ENCODE measurements at regions not wholly inside any gene's neighbourhood (a gene's known extent, or its start where the extent isn't known, plus 50 kb on each side); places are given as distances from the start of the nearest gene placed in this dataset.
A peak's percentile ranks its signal among the peaks of the same experiment; 100 is the strongest.

DNA sequence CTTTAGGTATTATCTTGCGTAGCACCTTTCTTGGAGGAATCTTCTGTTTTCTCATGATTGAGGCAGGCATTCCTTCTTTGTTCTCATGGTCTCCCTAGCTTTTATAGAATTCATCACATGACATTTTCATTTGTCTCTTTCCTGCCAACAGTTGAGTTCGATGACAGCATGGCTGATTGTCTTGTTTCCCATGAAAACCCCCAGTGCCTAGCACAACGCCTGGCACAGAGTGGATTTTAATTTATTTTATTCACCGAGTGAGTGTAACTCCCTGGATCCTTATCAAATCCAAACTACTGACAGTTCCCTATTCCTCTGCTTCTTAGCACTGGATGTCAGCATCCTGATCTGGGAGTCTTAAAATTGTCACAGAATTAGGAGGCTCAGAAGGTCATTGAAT lies 182.6 kb downstream of the SUDS3 start:
- Mint-ChIP-seq H3K9me3 (no peaks in the 10 kb centered on the region), H3K4me3 (no peak overlapping the region), H3K27ac (no peak overlapping the region), H3K36me3 (ENCODE audit: low read depth) (no peaks in the 10 kb centered on the region), H3K27me3 (ENCODE audit: insufficient read depth, low read depth, poor library complexity) (peaks cover 5% of the 10 kb centered on the region), H3K4me1 (peaks cover 10% of the 10 kb centered on the region)
- no peaks in the 10 kb centered on the region for H3K79me2 ChIP-seq (replicated peaks; ENCODE audit: insufficient read depth)
- H4K20me1 ChIP-seq (replicated peaks; ENCODE audit: insufficient read depth), result no peaks in the 10 kb centered on the region
- H3K27ac ChIP-seq (ENCODE audit: low read depth), result no peak overlapping the region
- no peaks in the 10 kb centered on the region; the same call in 1 of the 2 replicates for H3K9me2 ChIP-seq (ENCODE audit: insufficient read depth)
- DNase-seq (ENCODE audit: low spot score), result no peak
- no peak overlapping the region for H3K4me2 ChIP-seq
- ATAC-seq, result no peak
- H3K4me1 ChIP-seq (ENCODE audit: insufficient read depth), result peaks cover 7% of the 10 kb centered on the region
- no peak overlapping the region for H3K4me3 ChIP-seq
- no peaks in the 10 kb centered on the region for H3K36me3 ChIP-seq (ENCODE audit: insufficient read depth)
- H2AFZ ChIP-seq, result peak overlapping the region; percentile 60; the same call in 1 of the 2 replicates
- no peaks in the 10 kb centered on the region for H3F3A ChIP-seq (replicated peaks; ENCODE audit: low read depth)
- H3K27me3 ChIP-seq (ENCODE audit: insufficient read depth), result no peaks in the 10 kb centered on the region
- TF ChIP-seq STAT1 (IDR thresholded peaks at IDR 0.05; ENCODE audit: unreplicated experiment), result no peak
- TF ChIP-seq POLR2AphosphoS5 (IDR thresholded peaks at IDR 0.05; ENCODE audit: low read depth), result no peak
- TF ChIP-seq EZH2 (IDR thresholded peaks at IDR 0.05; ENCODE audit: low read depth, unreplicated experiment), result no peak
- TF ChIP-seq, protein P1, sequence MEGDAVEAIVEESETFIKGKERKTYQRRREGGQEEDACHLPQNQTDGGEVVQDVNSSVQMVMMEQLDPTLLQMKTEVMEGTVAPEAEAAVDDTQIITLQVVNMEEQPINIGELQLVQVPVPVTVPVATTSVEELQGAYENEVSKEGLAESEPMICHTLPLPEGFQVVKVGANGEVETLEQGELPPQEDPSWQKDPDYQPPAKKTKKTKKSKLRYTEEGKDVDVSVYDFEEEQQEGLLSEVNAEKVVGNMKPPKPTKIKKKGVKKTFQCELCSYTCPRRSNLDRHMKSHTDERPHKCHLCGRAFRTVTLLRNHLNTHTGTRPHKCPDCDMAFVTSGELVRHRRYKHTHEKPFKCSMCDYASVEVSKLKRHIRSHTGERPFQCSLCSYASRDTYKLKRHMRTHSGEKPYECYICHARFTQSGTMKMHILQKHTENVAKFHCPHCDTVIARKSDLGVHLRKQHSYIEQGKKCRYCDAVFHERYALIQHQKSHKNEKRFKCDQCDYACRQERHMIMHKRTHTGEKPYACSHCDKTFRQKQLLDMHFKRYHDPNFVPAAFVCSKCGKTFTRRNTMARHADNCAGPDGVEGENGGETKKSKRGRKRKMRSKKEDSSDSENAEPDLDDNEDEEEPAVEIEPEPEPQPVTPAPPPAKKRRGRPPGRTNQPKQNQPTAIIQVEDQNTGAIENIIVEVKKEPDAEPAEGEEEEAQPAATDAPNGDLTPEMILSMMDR (conservative IDR thresholded peaks at IDR 0.05; ENCODE audit: low read depth in 2 of 2), result no peak
- no peak for TF ChIP-seq ZNF331 (CRISPR knock-in tag; IDR thresholded peaks at IDR 0.05; ENCODE audit: low read depth)
- no peak for TF ChIP-seq NANOG (IDR thresholded peaks at IDR 0.05; ENCODE audit: borderline replicate concordance)
- TF ChIP-seq, protein P2, sequence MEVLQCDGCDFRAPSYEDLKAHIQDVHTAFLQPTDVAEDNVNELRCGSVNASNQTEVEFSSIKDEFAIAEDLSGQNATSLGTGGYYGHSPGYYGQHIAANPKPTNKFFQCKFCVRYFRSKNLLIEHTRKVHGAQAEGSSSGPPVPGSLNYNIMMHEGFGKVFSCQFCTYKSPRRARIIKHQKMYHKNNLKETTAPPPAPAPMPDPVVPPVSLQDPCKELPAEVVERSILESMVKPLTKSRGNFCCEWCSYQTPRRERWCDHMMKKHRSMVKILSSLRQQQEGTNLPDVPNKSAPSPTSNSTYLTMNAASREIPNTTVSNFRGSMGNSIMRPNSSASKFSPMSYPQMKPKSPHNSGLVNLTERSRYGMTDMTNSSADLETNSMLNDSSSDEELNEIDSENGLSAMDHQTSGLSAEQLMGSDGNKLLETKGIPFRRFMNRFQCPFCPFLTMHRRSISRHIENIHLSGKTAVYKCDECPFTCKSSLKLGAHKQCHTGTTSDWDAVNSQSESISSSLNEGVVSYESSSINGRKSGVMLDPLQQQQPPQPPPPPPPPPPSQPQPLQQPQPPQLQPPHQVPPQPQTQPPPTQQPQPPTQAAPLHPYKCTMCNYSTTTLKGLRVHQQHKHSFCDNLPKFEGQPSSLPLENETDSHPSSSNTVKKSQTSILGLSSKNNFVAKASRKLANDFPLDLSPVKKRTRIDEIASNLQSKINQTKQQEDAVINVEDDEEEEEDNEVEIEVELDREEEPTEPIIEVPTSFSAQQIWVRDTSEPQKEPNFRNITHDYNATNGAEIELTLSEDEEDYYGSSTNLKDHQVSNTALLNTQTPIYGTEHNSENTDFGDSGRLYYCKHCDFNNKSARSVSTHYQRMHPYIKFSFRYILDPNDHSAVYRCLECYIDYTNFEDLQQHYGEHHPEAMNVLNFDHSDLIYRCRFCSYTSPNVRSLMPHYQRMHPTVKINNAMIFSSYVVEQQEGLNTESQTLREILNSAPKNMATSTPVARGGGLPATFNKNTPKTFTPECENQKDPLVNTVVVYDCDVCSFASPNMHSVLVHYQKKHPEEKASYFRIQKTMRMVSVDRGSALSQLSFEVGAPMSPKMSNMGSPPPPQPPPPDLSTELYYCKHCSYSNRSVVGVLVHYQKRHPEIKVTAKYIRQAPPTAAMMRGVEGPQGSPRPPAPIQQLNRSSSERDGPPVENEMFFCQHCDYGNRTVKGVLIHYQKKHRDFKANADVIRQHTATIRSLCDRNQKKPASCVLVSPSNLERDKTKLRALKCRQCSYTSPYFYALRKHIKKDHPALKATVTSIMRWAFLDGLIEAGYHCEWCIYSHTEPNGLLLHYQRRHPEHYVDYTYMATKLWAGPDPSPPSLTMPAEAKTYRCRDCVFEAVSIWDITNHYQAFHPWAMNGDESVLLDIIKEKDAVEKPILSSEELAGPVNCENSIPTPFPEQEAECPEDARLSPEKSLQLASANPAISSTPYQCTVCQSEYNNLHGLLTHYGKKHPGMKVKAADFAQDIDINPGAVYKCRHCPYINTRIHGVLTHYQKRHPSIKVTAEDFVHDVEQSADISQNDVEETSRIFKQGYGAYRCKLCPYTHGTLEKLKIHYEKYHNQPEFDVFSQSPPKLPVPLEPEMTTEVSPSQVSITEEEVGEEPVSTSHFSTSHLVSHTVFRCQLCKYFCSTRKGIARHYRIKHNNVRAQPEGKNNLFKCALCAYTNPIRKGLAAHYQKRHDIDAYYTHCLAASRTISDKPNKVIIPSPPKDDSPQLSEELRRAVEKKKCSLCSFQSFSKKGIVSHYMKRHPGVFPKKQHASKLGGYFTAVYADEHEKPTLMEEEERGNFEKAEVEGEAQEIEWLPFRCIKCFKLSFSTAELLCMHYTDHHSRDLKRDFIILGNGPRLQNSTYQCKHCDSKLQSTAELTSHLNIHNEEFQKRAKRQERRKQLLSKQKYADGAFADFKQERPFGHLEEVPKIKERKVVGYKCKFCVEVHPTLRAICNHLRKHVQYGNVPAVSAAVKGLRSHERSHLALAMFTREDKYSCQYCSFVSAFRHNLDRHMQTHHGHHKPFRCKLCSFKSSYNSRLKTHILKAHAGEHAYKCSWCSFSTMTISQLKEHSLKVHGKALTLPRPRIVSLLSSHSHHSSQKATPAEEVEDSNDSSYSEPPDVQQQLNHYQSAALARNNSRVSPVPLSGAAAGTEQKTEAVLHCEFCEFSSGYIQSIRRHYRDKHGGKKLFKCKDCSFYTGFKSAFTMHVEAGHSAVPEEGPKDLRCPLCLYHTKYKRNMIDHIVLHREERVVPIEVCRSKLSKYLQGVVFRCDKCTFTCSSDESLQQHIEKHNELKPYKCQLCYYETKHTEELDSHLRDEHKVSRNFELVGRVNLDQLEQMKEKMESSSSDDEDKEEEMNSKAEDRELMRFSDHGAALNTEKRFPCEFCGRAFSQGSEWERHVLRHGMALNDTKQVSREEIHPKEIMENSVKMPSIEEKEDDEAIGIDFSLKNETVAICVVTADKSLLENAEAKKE (CRISPR knock-in tag; IDR thresholded peaks at IDR 0.05), result no peak
- no peak for TF ChIP-seq EZH2phosphoT487 (IDR thresholded peaks at IDR 0.05; ENCODE audit: unreplicated experiment)
- no peak for TF ChIP-seq CREB1 (CRISPR knock-in tag; IDR thresholded peaks at IDR 0.05; ENCODE audit: low read depth)
- no peak for TF ChIP-seq JUNB (IDR thresholded peaks at IDR 0.05; ENCODE audit: unreplicated experiment)
- TF ChIP-seq, protein P3, sequence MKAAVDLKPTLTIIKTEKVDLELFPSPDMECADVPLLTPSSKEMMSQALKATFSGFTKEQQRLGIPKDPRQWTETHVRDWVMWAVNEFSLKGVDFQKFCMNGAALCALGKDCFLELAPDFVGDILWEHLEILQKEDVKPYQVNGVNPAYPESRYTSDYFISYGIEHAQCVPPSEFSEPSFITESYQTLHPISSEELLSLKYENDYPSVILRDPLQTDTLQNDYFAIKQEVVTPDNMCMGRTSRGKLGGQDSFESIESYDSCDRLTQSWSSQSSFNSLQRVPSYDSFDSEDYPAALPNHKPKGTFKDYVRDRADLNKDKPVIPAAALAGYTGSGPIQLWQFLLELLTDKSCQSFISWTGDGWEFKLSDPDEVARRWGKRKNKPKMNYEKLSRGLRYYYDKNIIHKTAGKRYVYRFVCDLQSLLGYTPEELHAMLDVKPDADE (IDR thresholded peaks at IDR 0.05), result no peak
- no peak for TF ChIP-seq ZNF114 (CRISPR knock-in tag; IDR thresholded peaks at IDR 0.05)
- TF ChIP-seq, protein P4, sequence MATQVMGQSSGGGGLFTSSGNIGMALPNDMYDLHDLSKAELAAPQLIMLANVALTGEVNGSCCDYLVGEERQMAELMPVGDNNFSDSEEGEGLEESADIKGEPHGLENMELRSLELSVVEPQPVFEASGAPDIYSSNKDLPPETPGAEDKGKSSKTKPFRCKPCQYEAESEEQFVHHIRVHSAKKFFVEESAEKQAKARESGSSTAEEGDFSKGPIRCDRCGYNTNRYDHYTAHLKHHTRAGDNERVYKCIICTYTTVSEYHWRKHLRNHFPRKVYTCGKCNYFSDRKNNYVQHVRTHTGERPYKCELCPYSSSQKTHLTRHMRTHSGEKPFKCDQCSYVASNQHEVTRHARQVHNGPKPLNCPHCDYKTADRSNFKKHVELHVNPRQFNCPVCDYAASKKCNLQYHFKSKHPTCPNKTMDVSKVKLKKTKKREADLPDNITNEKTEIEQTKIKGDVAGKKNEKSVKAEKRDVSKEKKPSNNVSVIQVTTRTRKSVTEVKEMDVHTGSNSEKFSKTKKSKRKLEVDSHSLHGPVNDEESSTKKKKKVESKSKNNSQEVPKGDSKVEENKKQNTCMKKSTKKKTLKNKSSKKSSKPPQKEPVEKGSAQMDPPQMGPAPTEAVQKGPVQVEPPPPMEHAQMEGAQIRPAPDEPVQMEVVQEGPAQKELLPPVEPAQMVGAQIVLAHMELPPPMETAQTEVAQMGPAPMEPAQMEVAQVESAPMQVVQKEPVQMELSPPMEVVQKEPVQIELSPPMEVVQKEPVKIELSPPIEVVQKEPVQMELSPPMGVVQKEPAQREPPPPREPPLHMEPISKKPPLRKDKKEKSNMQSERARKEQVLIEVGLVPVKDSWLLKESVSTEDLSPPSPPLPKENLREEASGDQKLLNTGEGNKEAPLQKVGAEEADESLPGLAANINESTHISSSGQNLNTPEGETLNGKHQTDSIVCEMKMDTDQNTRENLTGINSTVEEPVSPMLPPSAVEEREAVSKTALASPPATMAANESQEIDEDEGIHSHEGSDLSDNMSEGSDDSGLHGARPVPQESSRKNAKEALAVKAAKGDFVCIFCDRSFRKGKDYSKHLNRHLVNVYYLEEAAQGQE (IDR thresholded peaks at IDR 0.05; ENCODE audit: unreplicated experiment), result no peak

Data from GM23338 (cell line).